ENCODE measurements at regions not wholly inside any gene's neighbourhood (a gene's known extent, or its start where the extent isn't known, plus 50 kb on each side); places are given as distances from the start of the nearest gene placed in this dataset.

DNA sequence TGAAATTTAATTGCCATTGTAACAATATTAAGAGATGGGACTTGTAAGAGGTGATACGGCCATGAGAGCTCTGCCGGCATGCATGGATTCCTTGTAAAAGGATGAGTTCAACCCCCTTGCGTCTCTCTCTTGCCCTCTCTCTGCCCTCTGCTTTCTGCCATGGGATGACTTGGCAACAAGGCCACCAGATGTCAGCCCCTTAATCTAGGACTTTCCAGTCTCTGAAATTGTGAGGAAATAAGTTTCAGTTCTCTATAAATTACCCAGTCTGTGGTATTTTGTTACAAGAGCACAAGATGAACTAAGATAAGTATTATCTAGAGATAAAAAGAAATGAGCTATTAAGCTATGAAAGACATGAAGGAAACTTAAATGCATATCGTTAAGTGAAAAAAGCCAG lies 145.7 kb upstream of the AHR start:
- Mint-ChIP-seq H3K27ac (ENCODE audit: unreplicated experiment) (no peak overlapping the region), H3K36me3 (ENCODE audit: low read depth) (no peaks in the 10 kb centered on the region), H3K27me3 (ENCODE audit: low read depth) (no peaks in the 10 kb centered on the region), H3K4me1 (peaks cover 4% of the 10 kb centered on the region), H3K4me3 (no peak overlapping the region), H3K9me3 (peaks cover 4% of the 10 kb centered on the region)
- TF ChIP-seq CTCF (conservative IDR thresholded peaks at IDR 0.05): no peak
- DNase-seq (ENCODE audit: low read depth, low spot score): no peak

DNA sequence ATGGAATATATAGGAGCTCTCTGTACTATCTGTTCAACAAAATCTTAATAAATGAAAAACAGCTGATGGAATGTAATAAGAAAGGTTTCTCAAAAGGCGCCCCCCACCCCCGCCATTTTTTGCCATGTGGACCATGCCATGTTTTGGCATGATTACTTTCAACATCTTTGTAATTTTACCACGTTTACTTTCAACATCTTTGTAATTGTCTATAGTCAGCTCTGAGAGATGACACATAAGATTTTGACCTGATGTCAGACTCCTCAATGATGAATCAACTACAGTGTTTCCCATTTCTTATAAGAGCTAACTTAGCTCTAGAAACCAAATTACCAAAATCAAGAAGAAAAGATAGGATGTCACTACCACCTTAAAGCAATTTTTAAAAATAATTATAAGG lies 144.9 kb upstream of the AHR start:
- H3K9me3 Mint-ChIP-seq: peaks cover 4% of the 10 kb centered on the region
- no peak overlapping the region for H3K4me3 Mint-ChIP-seq
- H3K4me1 Mint-ChIP-seq: peaks cover under 1% of the 10 kb centered on the region
- H3K27me3 Mint-ChIP-seq (ENCODE audit: low read depth): no peaks in the 10 kb centered on the region
- H3K36me3 Mint-ChIP-seq (ENCODE audit: low read depth): no peaks in the 10 kb centered on the region
- no peak overlapping the region for H3K27ac Mint-ChIP-seq (ENCODE audit: unreplicated experiment)
- no peak for DNase-seq (ENCODE audit: low read depth, low spot score)
- no peak for TF ChIP-seq CTCF (conservative IDR thresholded peaks at IDR 0.05)

DNA sequence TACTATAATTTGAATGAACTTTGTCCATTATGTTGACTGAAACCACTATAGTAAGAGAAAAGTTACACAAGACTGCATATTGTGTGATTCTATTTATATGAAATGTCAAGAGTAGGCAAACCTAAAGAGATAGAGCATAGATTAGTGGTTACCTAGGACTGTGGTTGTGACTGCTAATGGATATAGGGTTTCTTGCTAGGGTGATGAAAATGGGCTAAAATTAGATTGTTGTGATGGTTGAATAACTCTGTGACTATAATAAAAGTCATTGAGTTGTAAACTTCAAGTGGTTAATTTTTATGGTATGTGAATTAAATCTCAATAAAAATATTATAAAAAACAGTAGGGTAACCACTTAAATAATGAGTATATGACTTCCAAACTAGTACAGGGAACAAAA lies 142.9 kb upstream of the AHR start:
- no peaks in the 10 kb centered on the region for H3K36me3 Mint-ChIP-seq (ENCODE audit: low read depth)
- TF ChIP-seq CTCF (conservative IDR thresholded peaks at IDR 0.05): no peak
- H3K27me3 Mint-ChIP-seq (ENCODE audit: low read depth): no peaks in the 10 kb centered on the region
- no peaks in the 10 kb centered on the region for H3K9me3 Mint-ChIP-seq
- DNase-seq (ENCODE audit: low read depth, low spot score): no peak
- no peaks in the 10 kb centered on the region for H3K4me1 Mint-ChIP-seq
- H3K27ac Mint-ChIP-seq (ENCODE audit: unreplicated experiment): no peak overlapping the region
- no peak overlapping the region for H3K4me3 Mint-ChIP-seq

- H3K36me3 Mint-ChIP-seq (ENCODE audit: low read depth): no peaks in the 10 kb centered on the region
- no peak overlapping the region for H3K4me3 Mint-ChIP-seq
- H3K27me3 Mint-ChIP-seq (ENCODE audit: low read depth): no peaks in the 10 kb centered on the region
- DNase-seq (ENCODE audit: low read depth, low spot score): no peak
- H3K4me1 Mint-ChIP-seq: no peaks in the 10 kb centered on the region
- no peak overlapping the region for H3K27ac Mint-ChIP-seq (ENCODE audit: unreplicated experiment)
- TF ChIP-seq CTCF (conservative IDR thresholded peaks at IDR 0.05): no peak
- no peaks in the 10 kb centered on the region for H3K9me3 Mint-ChIP-seq
Measured at GRCh38 chr7:17158261-17158660, 140.2 kb upstream of the AHR start.

DNA sequence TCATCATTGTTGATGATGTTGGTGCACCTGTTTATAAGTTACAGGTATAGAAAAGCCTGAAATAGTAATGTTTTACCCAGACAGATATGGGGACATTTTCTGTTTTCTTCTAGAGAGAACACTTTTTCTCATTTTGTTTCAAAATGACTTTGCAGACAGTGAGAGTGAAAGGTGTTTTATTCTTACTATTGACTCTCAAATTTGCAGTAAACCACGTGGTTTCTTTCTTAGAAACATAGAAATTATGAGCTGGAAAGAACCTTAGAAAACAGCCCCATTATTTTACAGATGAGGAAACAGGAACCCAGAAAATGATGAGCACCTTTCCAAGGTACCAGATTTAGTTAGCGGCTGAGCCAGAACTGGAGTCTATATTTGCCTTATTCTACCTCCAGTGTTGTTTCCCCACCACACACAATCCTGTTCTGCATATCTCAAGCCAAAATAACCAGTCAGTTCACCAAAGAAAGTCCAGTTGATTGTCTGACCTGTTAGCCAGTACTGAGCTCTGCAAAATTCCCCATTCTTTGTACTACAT lies 138.9 kb upstream of the AHR start:
- peaks cover 4% of the 10 kb centered on the region for H3K9me3 Mint-ChIP-seq
- H3K27ac Mint-ChIP-seq (ENCODE audit: unreplicated experiment): no peak overlapping the region
- TF ChIP-seq CTCF (conservative IDR thresholded peaks at IDR 0.05): no peak
- no peaks in the 10 kb centered on the region for H3K27me3 Mint-ChIP-seq (ENCODE audit: low read depth)
- no peaks in the 10 kb centered on the region for H3K4me1 Mint-ChIP-seq
- no peak for DNase-seq (ENCODE audit: low read depth, low spot score)
- H3K4me3 Mint-ChIP-seq: no peak overlapping the region
- no peaks in the 10 kb centered on the region for H3K36me3 Mint-ChIP-seq (ENCODE audit: low read depth)
